Astrocyte (in vitro differentiated cells and primary cell): ENCODE measurements at regions not wholly inside any gene's neighbourhood (a gene's known extent, or its start where the extent isn't known, plus 50 kb on each side); places are given as distances from the start of the nearest gene placed in this dataset.

Experiments used
- DNase-seq: peaks from one replicate; pipeline ENCODE4 v3.0.0-alpha.2; 2010; ENCODE audit warnings: low read depth
- FAIRE-seq: peaks from 2 replicates; lab custom pipeline; 2011; peaks lifted over from hg19 to GRCh38; lab: Jason Lieb, UNC
- H2AFZ ChIP-seq: 2 replicates; pipeline ENCODE4 v1.6.0; 2012; ENCODE audit warnings: low read depth, low read length, inconsistent platforms
- H3K27ac ChIP-seq: 2 replicates; pipeline ENCODE4 v1.5.1; 2011; ENCODE audit warnings: low read depth, low read length, inconsistent platforms
- H3K27me3 ChIP-seq: 2 replicates; pipeline ENCODE4 v1.6.0; 2011; ENCODE audit warnings: low read length, inconsistent platforms; ENCODE audit not compliant: insufficient read depth
- H3K36me3 ChIP-seq: 2 replicates; pipeline ENCODE4 v1.5.1; 2011; ENCODE audit warnings: low read length, inconsistent platforms; ENCODE audit not compliant: insufficient read depth
- H3K4me1 ChIP-seq: 2 replicates; pipeline ENCODE4 v1.5.1; 2011; ENCODE audit warnings: low read length, inconsistent platforms; ENCODE audit not compliant: insufficient read depth
- H3K4me2 ChIP-seq: 2 replicates; pipeline ENCODE4 v1.6.0; 2012; ENCODE audit warnings: low read length, inconsistent platforms
- H3K4me3 ChIP-seq: 2 replicates; pipeline ENCODE4 v1.5.1; 2011; ENCODE audit warnings: low read depth, mild to moderate bottlenecking, low read length, inconsistent platforms; ENCODE audit not compliant: insufficient read depth
- H3K79me2 ChIP-seq: 2 replicates; pipeline ENCODE4 v1.6.0; 2012; ENCODE audit warnings: mild to moderate bottlenecking, low read length, inconsistent platforms; ENCODE audit not compliant: insufficient read depth
- H3K9ac ChIP-seq: 2 replicates; pipeline ENCODE4 v1.6.0; 2012; ENCODE audit warnings: mild to moderate bottlenecking, low read length, inconsistent platforms
- H3K9me3 ChIP-seq: 2 replicates; pipeline ENCODE4 v1.5.1; 2012; ENCODE audit warnings: low read depth, mild to moderate bottlenecking, low read length, inconsistent platforms; ENCODE audit not compliant: insufficient read depth
- H4K20me1 ChIP-seq: 2 replicates; pipeline ENCODE4 v1.6.0; 2012; ENCODE audit warnings: low read length, inconsistent platforms; ENCODE audit not compliant: insufficient read depth
- H3K27ac Mint-ChIP-seq: one replicate; pipeline ENCODE4 v1.8.0; 2021; ENCODE audit warnings: mild to moderate bottlenecking, mixed read lengths; ENCODE audit not compliant: unreplicated experiment
- H3K27me3 Mint-ChIP-seq: one replicate; pipeline ENCODE4 v1.8.0; 2021; ENCODE audit warnings: low read depth, mixed read lengths; ENCODE audit not compliant: unreplicated experiment
- H3K36me3 Mint-ChIP-seq: one replicate; pipeline ENCODE4 v1.8.0; 2021; ENCODE audit warnings: low read depth, mixed read lengths; ENCODE audit not compliant: unreplicated experiment
- H3K4me1 Mint-ChIP-seq: one replicate; pipeline ENCODE4 v1.8.0; 2021; ENCODE audit warnings: low read depth, mixed read lengths; ENCODE audit not compliant: unreplicated experiment
- H3K4me3 Mint-ChIP-seq: one replicate; pipeline ENCODE4 v1.8.0; 2021; ENCODE audit warnings: mild to moderate bottlenecking, moderate library complexity, mixed read lengths; ENCODE audit not compliant: unreplicated experiment
- H3K9me3 Mint-ChIP-seq: one replicate; pipeline ENCODE4 v1.8.0; 2021; ENCODE audit warnings: mild to moderate bottlenecking, mixed read lengths; ENCODE audit not compliant: unreplicated experiment
- CTCF ChIP-seq: IDR thresholded peaks from 2 replicates; pipeline ENCODE4 v1.5.1; 2011; ENCODE audit warnings: low read depth, mild to moderate bottlenecking, inconsistent platforms, low read length, moderate library complexity; ENCODE audit not compliant: insufficient read depth
- EZH2 ChIP-seq: IDR thresholded peaks from 2 replicates; pipeline ENCODE4 v1.6.1; 2012; ENCODE audit warnings: mild to moderate bottlenecking, low read length, inconsistent platforms; ENCODE audit not compliant: insufficient read depth

- Histone ChIP-seq H3K4me2 (no peak overlapping the region), H3K4me1 (no peaks in the 10 kb centered on the region), H3K9ac (no peak overlapping the region), H4K20me1 (no peaks in the 10 kb centered on the region), H3K36me3 (no peaks in the 10 kb centered on the region), H2AFZ (no peak overlapping the region), H3K4me3 (no peak overlapping the region), H3K79me2 (no peaks in the 10 kb centered on the region), H3K27me3 (peaks cover 2% of the 10 kb centered on the region), H3K9me3 (no peaks in the 10 kb centered on the region), H3K27ac (no peak overlapping the region)
- Mint-ChIP-seq H3K4me1 (peaks cover 21% of the 10 kb centered on the region), H3K4me3 (no peak overlapping the region), H3K36me3 (no peaks in the 10 kb centered on the region), H3K27me3 (no peaks in the 10 kb centered on the region), H3K9me3 (peaks cover 1% of the 10 kb centered on the region), H3K27ac (no peak overlapping the region)
- no peak for TF ChIP-seq EZH2
- no peak for TF ChIP-seq CTCF
- FAIRE-seq (no peak), DNase-seq (no peak)
Measured at GRCh38 chr6:142521791-142522190, 220.0 kb downstream of the ADGRG6 start.

GRCh38 chr6:142523515-142524375 lies 221.9 kb downstream of the ADGRG6 start:
- H3K27ac Mint-ChIP-seq: no peak overlapping the region
- H3K4me1 ChIP-seq: no peaks in the 10 kb centered on the region

More at GRCh38 chr6:142523515-142524375, 221.9 kb downstream of the ADGRG6 start:
- Mint-ChIP-seq H3K9me3 (no peaks in the 10 kb centered on the region), H3K4me3 (no peak overlapping the region), H3K4me1 (peaks cover 14% of the 10 kb centered on the region), H3K36me3 (no peaks in the 10 kb centered on the region), H3K27me3 (no peaks in the 10 kb centered on the region)
- TF ChIP-seq EZH2 (no peak), CTCF (no peak)
- H3K36me3 ChIP-seq: no peaks in the 10 kb centered on the region
- H3K4me3 ChIP-seq: no peak overlapping the region
- no peak overlapping the region for H3K9ac ChIP-seq
- no peaks in the 10 kb centered on the region for H3K79me2 ChIP-seq
- H3K9me3 ChIP-seq: no peaks in the 10 kb centered on the region
- DNase-seq (peak; percentile 29), FAIRE-seq (no peak)
- peaks cover 2% of the 10 kb centered on the region for H3K27me3 ChIP-seq
- H3K4me2 ChIP-seq: no peak overlapping the region
- H2AFZ ChIP-seq: no peak overlapping the region
- no peak overlapping the region for H3K27ac ChIP-seq
- no peaks in the 10 kb centered on the region for H4K20me1 ChIP-seq
